ENCODE measurements at regions not wholly inside any gene's neighbourhood (a gene's known extent, or its start where the extent isn't known, plus 50 kb on each side); places are given as distances from the start of the nearest gene placed in this dataset.
"Not testable (repeated sequence)": the region's sequence is repeated elsewhere in the genome, so short reads cannot be mapped to it uniquely, and the experiment has no call there.

GRCh38 chr7:115276791-115277190 lies 354.9 kb downstream of the MDFIC start:
- Histone ChIP-seq H3K27me3 (ENCODE audit: control insufficient read depth, insufficient read depth, low read length) (no peaks in the 10 kb centered on the region), H3K4me3 (ENCODE audit: low read length in 3 of 3) (no peak overlapping the region), H3K36me3 (ENCODE audit: control insufficient read depth in 2 of 3, insufficient read depth in 3 of 3, low read length in 3 of 3) (no peaks in the 10 kb centered on the region), H3K9ac (ENCODE audit: low read length in 3 of 3) (no peak overlapping the region), H3K9me3 (ENCODE audit: control insufficient read depth in 2 of 3, insufficient read depth in 1 of 3, low read length in 3 of 3) (no peaks in the 10 kb centered on the region), H3K27ac (ENCODE audit: low read depth in 2 of 2, low read length in 2 of 2) (no peak overlapping the region), H3K4me1 (ENCODE audit: control insufficient read depth in 2 of 3, insufficient read depth in 2 of 3, low read depth in 1 of 3, low read length in 3 of 3) (no peaks in the 10 kb centered on the region)
- DNase-seq (no peak), FAIRE-seq (no peak)
- intact Hi-C loops (cut with DNase I), result no loop called here
- TF ChIP-seq, protein P1, sequence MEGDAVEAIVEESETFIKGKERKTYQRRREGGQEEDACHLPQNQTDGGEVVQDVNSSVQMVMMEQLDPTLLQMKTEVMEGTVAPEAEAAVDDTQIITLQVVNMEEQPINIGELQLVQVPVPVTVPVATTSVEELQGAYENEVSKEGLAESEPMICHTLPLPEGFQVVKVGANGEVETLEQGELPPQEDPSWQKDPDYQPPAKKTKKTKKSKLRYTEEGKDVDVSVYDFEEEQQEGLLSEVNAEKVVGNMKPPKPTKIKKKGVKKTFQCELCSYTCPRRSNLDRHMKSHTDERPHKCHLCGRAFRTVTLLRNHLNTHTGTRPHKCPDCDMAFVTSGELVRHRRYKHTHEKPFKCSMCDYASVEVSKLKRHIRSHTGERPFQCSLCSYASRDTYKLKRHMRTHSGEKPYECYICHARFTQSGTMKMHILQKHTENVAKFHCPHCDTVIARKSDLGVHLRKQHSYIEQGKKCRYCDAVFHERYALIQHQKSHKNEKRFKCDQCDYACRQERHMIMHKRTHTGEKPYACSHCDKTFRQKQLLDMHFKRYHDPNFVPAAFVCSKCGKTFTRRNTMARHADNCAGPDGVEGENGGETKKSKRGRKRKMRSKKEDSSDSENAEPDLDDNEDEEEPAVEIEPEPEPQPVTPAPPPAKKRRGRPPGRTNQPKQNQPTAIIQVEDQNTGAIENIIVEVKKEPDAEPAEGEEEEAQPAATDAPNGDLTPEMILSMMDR (IDR thresholded peaks at IDR 0.05; ENCODE audit: borderline replicate concordance, extremely low read depth, insufficient read depth), result no peak

GRCh38 chr7:115273855-115274254 lies 352.0 kb downstream of the MDFIC start:
- DNase-seq; FAIRE-seq; intact Hi-C loops (cut with DNase I); H3K4me1 ChIP-seq (ENCODE audit: control insufficient read depth in 2 of 3, insufficient read depth in 2 of 3, low read depth in 1 of 3, low read length in 3 of 3); H3K9me3 ChIP-seq (ENCODE audit: control insufficient read depth in 2 of 3, insufficient read depth in 1 of 3, low read length in 3 of 3); H3K4me3 ChIP-seq (ENCODE audit: low read length in 3 of 3); H3K36me3 ChIP-seq (ENCODE audit: control insufficient read depth in 2 of 3, insufficient read depth in 3 of 3, low read length in 3 of 3); H3K27me3 ChIP-seq (ENCODE audit: control insufficient read depth, insufficient read depth, low read length); H3K9ac ChIP-seq (ENCODE audit: low read length in 3 of 3); H3K27ac ChIP-seq (ENCODE audit: low read depth in 2 of 2, low read length in 2 of 2): not testable (repeated sequence)

- no peak for DNase-seq
- H3K27ac ChIP-seq (ENCODE audit: low read depth in 2 of 2, low read length in 2 of 2), result no peak overlapping the region
- no peak overlapping the region for H3K9ac ChIP-seq (ENCODE audit: low read length in 3 of 3)
- intact Hi-C loops (cut with DNase I), result no loop called here
- TF ChIP-seq, protein P1 (IDR thresholded peaks at IDR 0.05; ENCODE audit: borderline replicate concordance, extremely low read depth, insufficient read depth), result no peak
- no peaks in the 10 kb centered on the region for H3K36me3 ChIP-seq (ENCODE audit: control insufficient read depth in 2 of 3, insufficient read depth in 3 of 3, low read length in 3 of 3)
- no peak for FAIRE-seq
- H3K9me3 ChIP-seq (ENCODE audit: control insufficient read depth in 2 of 3, insufficient read depth in 1 of 3, low read length in 3 of 3), result no peaks in the 10 kb centered on the region
- no peak overlapping the region for H3K4me3 ChIP-seq (ENCODE audit: low read length in 3 of 3)
- no peaks in the 10 kb centered on the region for H3K27me3 ChIP-seq (ENCODE audit: control insufficient read depth, insufficient read depth, low read length)
- H3K4me1 ChIP-seq (ENCODE audit: control insufficient read depth in 2 of 3, insufficient read depth in 2 of 3, low read depth in 1 of 3, low read length in 3 of 3), result no peaks in the 10 kb centered on the region
Measured at GRCh38 chr7:115273139-115273772, 351.4 kb downstream of the MDFIC start.

GRCh38 chr7:115271332-115272235 lies 349.7 kb downstream of the MDFIC start:
- TF ChIP-seq, protein P1 (IDR thresholded peaks at IDR 0.05; ENCODE audit: borderline replicate concordance, extremely low read depth, insufficient read depth), result no peak
- intact Hi-C loops (cut with DNase I), result no loop called here
- no peak for FAIRE-seq

More at GRCh38 chr7:115271332-115272235, 349.7 kb downstream of the MDFIC start:
- no peaks in the 10 kb centered on the region for H3K4me1 ChIP-seq (ENCODE audit: control insufficient read depth in 2 of 3, insufficient read depth in 2 of 3, low read depth in 1 of 3, low read length in 3 of 3)
- DNase-seq, result no peak
- no peaks in the 10 kb centered on the region for H3K9me3 ChIP-seq (ENCODE audit: control insufficient read depth in 2 of 3, insufficient read depth in 1 of 3, low read length in 3 of 3)
- no peak overlapping the region for H3K4me3 ChIP-seq (ENCODE audit: low read length in 3 of 3)
- H3K27ac ChIP-seq (ENCODE audit: low read depth in 2 of 2, low read length in 2 of 2), result no peak overlapping the region
- no peak overlapping the region for H3K9ac ChIP-seq (ENCODE audit: low read length in 3 of 3)
- H3K36me3 ChIP-seq (ENCODE audit: control insufficient read depth in 2 of 3, insufficient read depth in 3 of 3, low read length in 3 of 3), result no peaks in the 10 kb centered on the region
- no peaks in the 10 kb centered on the region for H3K27me3 ChIP-seq (ENCODE audit: control insufficient read depth, insufficient read depth, low read length)
